ENCODE measurements at regions not wholly inside any gene's neighbourhood (a gene's known extent, or its start where the extent isn't known, plus 50 kb on each side); places are given as distances from the start of the nearest gene placed in this dataset.

- no peak for DNase-seq (ENCODE audit: low spot score)
Measured at GRCh38 chr22:46078241-46079092, 71.9 kb upstream of the PPARA start.

- DNase-seq (ENCODE audit: low spot score), result no peak
Measured at GRCh38 chr22:46079093-46079860, 71.0 kb upstream of the PPARA start.

- DNase-seq (ENCODE audit: low spot score), result no peak
Measured at GRCh38 chr22:46079861-46080821, 70.2 kb upstream of the PPARA start.

- DNase-seq (ENCODE audit: low spot score), result no peak
Measured at GRCh38 chr22:46081036-46081830, 69.1 kb upstream of the PPARA start.

GRCh38 chr22:46081831-46082210, 68.5 kb upstream of the PPARA start:
- DNase-seq (ENCODE audit: low spot score), result no peak

- no peak for DNase-seq (ENCODE audit: low spot score)
Measured at GRCh38 chr22:46082633-46083032, 67.7 kb upstream of the PPARA start.

GRCh38 chr22:46083383-46084350, 66.7 kb upstream of the PPARA start:
- no peak for DNase-seq (ENCODE audit: low spot score)

- no peak for DNase-seq (ENCODE audit: low spot score)
Measured at GRCh38 chr22:46084376-46084775, 66.0 kb upstream of the PPARA start.

GRCh38 chr22:46084943-46085827, 65.1 kb upstream of the PPARA start:
- DNase-seq (ENCODE audit: low spot score), result no peak

- DNase-seq (ENCODE audit: low spot score), result peak; percentile 51
Measured at GRCh38 chr22:46085828-46086576, 64.3 kb upstream of the PPARA start.

GRCh38 chr22:46086577-46087335, 63.6 kb upstream of the PPARA start:
- peak; percentile 20 for DNase-seq (ENCODE audit: low spot score)

GRCh38 chr22:46087336-46087690, 63.0 kb upstream of the PPARA start:
- no peak for DNase-seq (ENCODE audit: low spot score)

- peak; percentile 91 for DNase-seq (ENCODE audit: low spot score)
Measured at GRCh38 chr22:46087816-46088277, 62.5 kb upstream of the PPARA start.

GRCh38 chr22:46088541-46089311, 61.6 kb upstream of the PPARA start:
- DNase-seq (ENCODE audit: low spot score), result no peak

GRCh38 chr22:46089426-46090035, 60.8 kb upstream of the PPARA start:
- no peak for DNase-seq (ENCODE audit: low spot score)

GRCh38 chr22:46090036-46090591, 60.2 kb upstream of the PPARA start:
- no peak for DNase-seq (ENCODE audit: low spot score)
